ENCODE measurements at regions not wholly inside any gene's neighbourhood (a gene's known extent, or its start where the extent isn't known, plus 50 kb on each side); places are given as distances from the start of the nearest gene placed in this dataset.

DNA sequence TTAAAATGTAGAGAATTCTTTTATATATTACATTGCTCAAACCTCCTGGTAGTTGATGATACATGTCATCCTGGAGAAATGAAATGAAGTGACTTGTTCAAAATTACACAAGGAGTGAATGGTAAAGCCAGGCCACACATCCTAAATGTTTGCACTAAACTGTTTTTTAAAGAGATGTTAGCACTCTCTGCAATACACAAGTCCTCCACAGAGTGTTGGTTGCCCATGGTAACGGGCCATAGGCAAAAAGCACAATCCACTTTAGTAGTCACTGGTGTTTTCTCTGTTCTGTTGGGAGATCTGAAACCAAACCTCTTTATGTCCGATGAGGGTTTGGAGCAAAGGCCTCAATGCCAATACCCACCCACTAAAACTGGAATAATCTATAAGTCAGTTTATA is 907.4 kb downstream of the NTRK3 start:
- TF ChIP-seq, protein P1, sequence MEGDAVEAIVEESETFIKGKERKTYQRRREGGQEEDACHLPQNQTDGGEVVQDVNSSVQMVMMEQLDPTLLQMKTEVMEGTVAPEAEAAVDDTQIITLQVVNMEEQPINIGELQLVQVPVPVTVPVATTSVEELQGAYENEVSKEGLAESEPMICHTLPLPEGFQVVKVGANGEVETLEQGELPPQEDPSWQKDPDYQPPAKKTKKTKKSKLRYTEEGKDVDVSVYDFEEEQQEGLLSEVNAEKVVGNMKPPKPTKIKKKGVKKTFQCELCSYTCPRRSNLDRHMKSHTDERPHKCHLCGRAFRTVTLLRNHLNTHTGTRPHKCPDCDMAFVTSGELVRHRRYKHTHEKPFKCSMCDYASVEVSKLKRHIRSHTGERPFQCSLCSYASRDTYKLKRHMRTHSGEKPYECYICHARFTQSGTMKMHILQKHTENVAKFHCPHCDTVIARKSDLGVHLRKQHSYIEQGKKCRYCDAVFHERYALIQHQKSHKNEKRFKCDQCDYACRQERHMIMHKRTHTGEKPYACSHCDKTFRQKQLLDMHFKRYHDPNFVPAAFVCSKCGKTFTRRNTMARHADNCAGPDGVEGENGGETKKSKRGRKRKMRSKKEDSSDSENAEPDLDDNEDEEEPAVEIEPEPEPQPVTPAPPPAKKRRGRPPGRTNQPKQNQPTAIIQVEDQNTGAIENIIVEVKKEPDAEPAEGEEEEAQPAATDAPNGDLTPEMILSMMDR (IDR thresholded peaks at IDR 0.05) = no peak
- TF ChIP-seq EZH2 (IDR thresholded peaks at IDR 0.05) = no peak

All from neural progenitor cell (in vitro differentiated cells).